ENCODE measurements at regions not wholly inside any gene's neighbourhood (a gene's known extent, or its start where the extent isn't known, plus 50 kb on each side); places are given as distances from the start of the nearest gene placed in this dataset.

DNA sequence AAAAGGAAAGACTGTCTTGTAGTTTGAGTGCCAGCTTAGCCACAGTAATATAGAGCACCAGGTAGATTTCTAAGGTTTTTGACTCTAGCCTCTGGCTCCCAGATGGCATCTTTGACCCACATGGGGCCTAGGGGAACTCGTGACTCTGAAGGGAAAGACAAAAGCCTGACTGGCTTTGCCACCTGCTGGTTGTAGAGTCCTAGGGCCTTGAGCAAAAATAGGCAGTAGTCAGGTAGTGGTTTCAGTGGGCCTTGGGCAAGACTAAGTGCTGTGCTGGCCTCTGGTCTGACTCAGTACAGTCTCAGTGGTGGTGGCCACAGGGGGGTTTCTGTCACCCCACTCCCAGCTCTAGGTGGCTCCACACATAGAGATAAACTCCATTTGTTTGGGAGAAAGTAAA, 349.4 kb downstream of the FAM181B start:
- no peak for DNase-seq (ENCODE audit: low read depth, low spot score)

GRCh38 chr11:82373781-82374542, 359.7 kb downstream of the FAM181B start:
- no peak for DNase-seq (ENCODE audit: low read depth, low spot score)

DNA sequence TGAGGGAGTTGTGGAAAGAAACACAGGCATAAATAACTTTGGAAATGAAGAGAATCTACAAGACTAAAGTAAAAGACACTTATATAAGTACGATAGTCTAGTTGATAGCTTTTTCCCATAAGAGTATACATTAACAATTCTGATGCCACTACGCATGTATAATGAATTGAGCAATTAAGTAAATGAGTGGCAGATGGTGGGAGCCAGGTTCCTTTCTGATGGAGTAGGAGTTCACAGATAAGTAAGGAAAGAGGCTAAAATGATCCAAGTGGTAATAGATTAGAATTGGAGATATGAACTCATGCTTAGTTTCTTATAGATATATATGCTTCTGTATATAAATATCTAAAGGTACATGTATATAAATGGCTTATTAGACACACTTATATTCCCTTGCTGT, 368.3 kb downstream of the FAM181B start:
- DNase-seq (ENCODE audit: low read depth, low spot score) = no peak

DNA sequence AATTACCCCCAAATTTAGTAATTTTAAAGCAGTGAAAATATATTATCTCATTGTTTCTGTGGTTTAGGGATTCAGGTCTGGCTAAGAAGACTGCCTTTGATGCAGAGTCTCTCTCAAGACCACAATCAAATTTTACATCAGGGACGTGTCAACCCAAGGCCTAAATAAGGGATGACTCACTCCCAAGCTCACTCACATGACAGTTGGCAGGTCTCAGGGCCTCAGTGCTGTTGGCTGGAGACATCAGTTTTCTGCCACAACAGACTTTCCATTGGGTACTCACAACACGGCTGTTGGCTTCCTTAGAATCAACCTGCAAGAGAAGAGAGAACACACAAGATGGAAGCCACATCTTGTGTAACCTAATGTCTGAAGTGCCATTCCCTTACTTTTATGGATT, 377.3 kb downstream of the FAM181B start:
- no peak for DNase-seq (ENCODE audit: low read depth, low spot score)

- DNase-seq (ENCODE audit: low read depth, low spot score) = no peak
Observed at GRCh38 chr11:82355313-82355823, 378.3 kb downstream of the FAM181B start.

DNA sequence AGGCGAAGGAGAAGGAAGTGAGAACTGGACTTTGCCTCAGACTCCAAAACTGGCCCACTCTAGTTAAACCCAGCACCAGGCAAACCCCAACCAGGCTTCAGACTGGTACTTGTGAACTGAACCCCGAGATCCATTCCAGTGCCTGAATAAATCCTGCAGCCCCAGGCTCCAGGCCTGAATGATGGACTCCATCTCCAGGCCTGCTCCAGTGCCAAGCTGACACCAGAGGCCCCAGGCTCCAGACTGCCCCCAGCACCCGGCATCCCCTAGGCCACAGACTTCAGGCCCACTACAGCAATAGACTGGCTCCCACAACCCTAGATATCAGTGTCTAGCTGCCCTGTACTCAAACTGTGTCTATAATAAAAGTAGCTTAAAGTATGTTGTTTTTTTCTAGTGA, 406.8 kb downstream of the FAM181B start:
- DNase-seq (ENCODE audit: low read depth, low spot score) = no peak

GRCh38 chr11:82321206-82321605, 412.5 kb downstream of the FAM181B start:
- no peak for DNase-seq (ENCODE audit: low read depth, low spot score)

- no peak for DNase-seq (ENCODE audit: low read depth, low spot score)
Observed at GRCh38 chr11:82315093-82315492, 418.6 kb downstream of the FAM181B start.

DNA sequence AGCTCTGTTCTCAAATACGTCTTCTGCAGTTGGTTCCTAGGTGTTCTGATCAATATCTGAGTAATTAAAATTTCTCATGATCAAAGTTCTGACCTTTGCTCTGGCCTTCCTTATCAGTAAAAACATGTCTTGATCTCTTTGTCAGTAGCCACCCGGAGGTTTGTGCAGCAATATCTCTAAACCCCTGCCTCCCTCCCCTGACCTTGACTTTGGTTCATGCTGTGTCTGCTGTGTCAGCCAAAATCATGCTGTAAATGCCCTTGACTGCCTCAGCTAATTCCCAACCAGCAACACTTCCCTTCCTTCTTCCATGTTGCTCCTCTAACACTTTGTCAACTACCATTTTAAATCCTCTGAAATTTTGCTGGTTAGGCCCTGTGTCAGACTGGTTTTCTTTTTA, 424.7 kb downstream of the FAM181B start:
- no peak for DNase-seq (ENCODE audit: low read depth, low spot score)

- no peak for DNase-seq (ENCODE audit: low read depth, low spot score)
Observed at GRCh38 chr11:82305123-82305522, 428.5 kb downstream of the FAM181B start.

- DNase-seq (ENCODE audit: low read depth, low spot score) = no peak
Observed at GRCh38 chr11:82303671-82304070, 430.0 kb downstream of the FAM181B start.

DNA sequence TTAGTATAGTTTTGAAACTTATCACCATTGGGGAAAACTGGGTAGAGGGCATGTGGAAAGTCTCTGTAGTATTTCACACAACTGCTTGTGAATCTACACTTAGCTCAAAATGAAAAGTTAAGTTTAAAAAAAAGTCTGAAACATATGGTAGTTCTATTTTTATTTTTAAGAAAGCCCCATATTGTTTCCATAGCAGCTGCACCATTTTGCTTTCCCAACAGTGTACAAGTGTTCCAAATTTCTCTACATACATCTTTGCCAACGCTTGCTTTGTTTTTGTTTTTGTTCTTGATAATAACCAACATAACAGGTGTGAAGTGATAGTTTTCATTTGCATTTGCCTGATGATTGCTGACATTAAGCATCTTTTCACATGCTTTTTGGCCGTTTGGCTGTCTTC, 445.2 kb downstream of the FAM181B start:
- DNase-seq (ENCODE audit: low read depth, low spot score) = no peak

DNA sequence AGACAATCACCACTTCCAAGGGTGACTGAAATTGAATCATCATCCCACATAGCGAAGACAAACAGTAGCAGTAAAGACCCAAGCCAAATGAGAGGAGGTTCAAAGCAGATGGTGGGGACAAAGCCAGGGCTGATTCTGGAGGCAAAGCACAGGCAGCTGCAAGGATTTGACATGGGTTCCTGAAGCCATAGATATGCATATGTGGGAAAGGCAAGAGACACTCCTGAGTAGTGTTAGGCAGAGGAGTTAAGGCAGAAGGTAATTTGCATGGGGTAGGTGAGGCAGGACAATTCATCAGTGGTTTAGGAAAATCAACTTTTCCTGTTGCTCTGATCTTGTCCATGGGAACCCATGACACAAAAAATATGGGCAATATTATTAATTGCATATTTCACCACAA, 462.8 kb downstream of the FAM181B start:
- DNase-seq (ENCODE audit: low read depth, low spot score) = no peak

- DNase-seq (ENCODE audit: low read depth, low spot score) = no peak
Observed at GRCh38 chr11:82268627-82269026, 465.0 kb downstream of the FAM181B start.

GRCh38 chr11:82267186-82267585, 466.5 kb downstream of the FAM181B start:
- no peak for DNase-seq (ENCODE audit: low read depth, low spot score)

DNA sequence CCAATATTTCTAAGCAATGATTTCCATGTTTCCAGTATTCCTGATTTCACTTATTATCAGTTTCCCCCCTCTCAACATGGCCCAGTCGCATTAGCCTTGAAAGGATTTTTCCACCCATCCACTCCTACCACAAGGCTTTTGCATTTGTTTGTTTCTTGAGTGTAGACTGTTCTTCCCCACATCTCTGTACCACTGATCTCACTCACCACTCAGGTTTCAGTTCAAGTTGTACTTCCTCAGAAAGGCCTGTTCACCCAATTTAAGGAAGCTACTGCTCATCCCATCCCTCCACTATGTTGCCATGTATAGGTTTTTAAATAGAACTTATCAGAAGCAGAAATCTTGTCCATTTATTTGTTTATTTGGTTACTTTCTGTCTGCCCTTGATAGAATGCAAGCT, 472.3 kb downstream of the FAM181B start:
- DNase-seq (ENCODE audit: low read depth, low spot score) = no peak

DNA sequence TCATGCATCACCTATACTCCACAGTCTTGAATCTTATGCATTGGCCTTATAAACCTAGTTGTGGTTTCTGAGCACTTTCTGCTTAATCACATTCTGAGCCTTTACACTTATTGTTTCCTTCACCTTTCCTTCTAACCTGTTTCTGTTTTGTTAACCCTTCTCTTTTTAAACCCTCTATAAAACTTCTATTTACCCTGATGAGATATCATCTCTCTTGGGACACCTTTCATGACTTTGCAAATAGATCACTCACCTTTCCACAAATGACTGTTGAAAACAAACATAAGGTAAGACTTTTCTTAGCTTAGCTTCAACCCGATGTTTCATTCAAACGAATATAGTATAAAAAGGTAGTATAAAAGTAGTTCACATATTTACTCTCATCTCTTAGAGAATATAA, 483.6 kb downstream of the FAM181B start:
- DNase-seq (ENCODE audit: low read depth, low spot score) = no peak

- no peak for DNase-seq (ENCODE audit: low read depth, low spot score)
Observed at GRCh38 chr11:82246926-82247325, 486.7 kb downstream of the FAM181B start.

- no peak for DNase-seq (ENCODE audit: low read depth, low spot score)
Observed at GRCh38 chr11:82239498-82239897, 494.2 kb downstream of the FAM181B start.

DNA sequence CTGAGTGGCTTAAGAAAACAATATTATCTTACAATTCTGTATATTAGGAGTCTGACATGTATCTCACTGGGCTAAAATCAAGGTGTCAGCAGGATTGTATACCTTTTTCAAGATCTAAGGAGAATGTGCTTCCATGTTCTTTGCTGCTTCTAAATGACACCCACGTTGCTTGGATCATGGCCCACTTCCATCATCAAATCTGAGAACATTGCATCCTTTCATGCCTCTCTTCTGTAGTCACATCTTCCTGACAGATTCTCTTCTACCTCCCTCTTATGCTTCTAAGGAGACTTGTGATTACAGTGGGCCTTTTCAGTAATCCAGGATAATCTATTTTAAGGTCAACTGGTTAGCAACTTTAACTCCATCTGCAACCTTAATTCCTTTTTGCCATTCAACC, 499.4 kb downstream of the FAM181B start:
- no peak for DNase-seq (ENCODE audit: low read depth, low spot score)

DNA sequence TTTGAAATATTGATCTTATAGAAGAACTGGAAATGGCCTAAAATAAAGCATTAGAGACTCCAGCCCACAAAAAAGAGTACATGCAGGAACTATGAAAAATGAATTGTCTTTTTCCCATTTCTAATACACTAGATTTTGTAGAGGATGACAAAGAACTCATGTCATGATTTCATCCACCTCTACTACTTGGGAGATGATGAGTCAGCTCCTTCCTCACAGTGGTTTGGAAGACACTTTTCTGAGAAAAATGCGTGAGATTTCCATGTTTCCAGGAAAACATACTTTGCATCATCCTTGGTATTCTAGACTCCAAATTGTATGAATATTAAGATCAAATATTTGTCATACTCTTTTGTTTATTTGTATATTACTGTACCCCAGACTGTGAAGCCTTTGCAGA, 500.5 kb downstream of the FAM181B start:
- DNase-seq (ENCODE audit: low read depth, low spot score) = no peak

- peak; percentile 24 for DNase-seq (ENCODE audit: low read depth, low spot score)
Observed at GRCh38 chr11:82229341-82229740, 504.3 kb downstream of the FAM181B start.

DNA sequence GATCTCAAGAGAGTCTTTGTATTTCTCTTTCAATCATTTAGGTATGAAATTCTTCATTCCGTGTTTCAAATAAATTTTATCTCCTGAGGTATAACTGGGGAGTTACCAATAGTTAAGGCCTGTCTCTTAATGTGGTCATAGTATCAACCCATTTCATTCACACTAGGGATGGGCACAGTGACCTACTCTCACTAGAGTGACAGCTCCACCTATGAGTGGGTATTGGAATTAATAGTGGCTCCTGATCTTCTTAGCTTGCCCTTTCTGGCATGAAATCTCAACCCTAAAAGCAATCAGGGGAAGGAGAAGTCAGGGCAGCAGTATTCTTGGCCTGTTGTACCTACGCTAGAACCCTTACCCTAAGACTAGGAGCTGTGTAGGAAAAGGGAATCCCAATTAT, 507.7 kb downstream of the FAM181B start:
- no peak for DNase-seq (ENCODE audit: low read depth, low spot score)

DNA sequence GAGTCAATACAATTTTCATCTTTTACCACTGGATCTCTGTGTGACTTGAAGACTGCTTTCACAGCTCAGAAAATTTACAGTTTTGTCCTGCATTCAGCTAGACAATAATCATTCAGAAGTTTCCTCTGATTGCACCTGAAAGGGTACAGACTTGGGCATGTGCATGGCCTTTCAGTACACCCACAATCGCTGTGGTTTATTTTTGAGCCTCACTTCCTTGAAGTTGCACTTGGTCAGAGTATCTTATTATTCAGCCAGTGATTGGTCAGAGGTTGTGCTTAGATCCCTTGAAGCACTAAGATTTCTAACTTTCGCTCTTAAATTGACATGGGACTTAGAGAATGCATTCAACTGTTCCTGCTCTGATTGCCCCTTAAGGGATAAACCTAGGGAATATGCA, 508.2 kb downstream of the FAM181B start:
- DNase-seq (ENCODE audit: low read depth, low spot score) = no peak

Data from smooth muscle cell of the brain vasculature (primary cell).